Smooth muscle cell (in vitro differentiated cells): ENCODE measurements at regions not wholly inside any gene's neighbourhood (a gene's known extent, or its start where the extent isn't known, plus 50 kb on each side); places are given as distances from the start of the nearest gene placed in this dataset.

Source experiments
- DNase-seq: peaks from one replicate; lab custom pipeline; 2025; ENCODE audit not compliant: unreplicated experiment; lab: John Stamatoyannopoulos, UW
- H2AFZ ChIP-seq: fragments of 200-600 bp; sonication (generic); 2 replicates; pipeline ENCODE4 v1.6.0; 2016; ENCODE audit warnings: antibody characterized with exemption, low read depth, mild to moderate bottlenecking
- H3F3A ChIP-seq: fragments of 200-600 bp; sonication (generic); 2 replicates; pipeline ENCODE4 v1.6.0; 2017; ENCODE audit warnings: antibody characterized with exemption, low read depth
- H3K27ac ChIP-seq: fragments of 200-600 bp; sonication (generic); 2 replicates; pipeline ENCODE4 v1.5.1; 2016; ENCODE audit warnings: low read depth, mild to moderate bottlenecking
- H3K27me3 ChIP-seq: fragments of 200-600 bp; sonication (generic); 2 replicates; pipeline ENCODE4 v1.6.1; 2016; ENCODE audit warnings: low read depth, mild to moderate bottlenecking
- H3K36me3 ChIP-seq: fragments of 200-600 bp; sonication (generic); 2 replicates; pipeline ENCODE4 v1.5.1; 2016; ENCODE audit warnings: low read depth
- H3K4me1 ChIP-seq: fragments of 200-600 bp; sonication (generic); 2 replicates; pipeline ENCODE4 v1.5.1; 2016; ENCODE audit warnings: low read depth
- H3K4me2 ChIP-seq: fragments of 200-600 bp; sonication (generic); 2 replicates; pipeline ENCODE4 v1.6.0; 2016; ENCODE audit warnings: mild to moderate bottlenecking
- H3K4me3 ChIP-seq: fragments of 200-600 bp; sonication (generic); 2 replicates; pipeline ENCODE4 v1.5.1; 2016; ENCODE audit warnings: mild to moderate bottlenecking
- H3K79me2 ChIP-seq: fragments of 200-600 bp; sonication (generic); 2 replicates; pipeline ENCODE4 v1.6.0; 2016; ENCODE audit warnings: low read depth, mild to moderate bottlenecking
- H3K9ac ChIP-seq: fragments of 200-600 bp; sonication (generic); 2 replicates; pipeline ENCODE4 v1.6.0; 2016; ENCODE audit warnings: low read depth
- H3K9me3 ChIP-seq: fragments of 200-600 bp; sonication (generic); replicated peaks from 2 replicates; pipeline ENCODE4 v1.5.1; 2016; ENCODE audit warnings: low read depth
- H4K20me1 ChIP-seq: fragments of 200-600 bp; sonication (generic); 2 replicates; pipeline ENCODE4 v1.6.0; 2016; ENCODE audit warnings: low read depth
- WGBS: methylation state at CpG from one replicate; pipeline ENCODE4 v1.1.7; 2016; ENCODE audit warnings: low lambda C conversion rate; 5-methylcytosine and 5-hydroxymethylcytosine counted together
- TF ChIP-seq, protein P1 (sequence below): fragments of 200-600 bp; sonication (generic); IDR thresholded peaks from 2 replicates; pipeline ENCODE4 v1.5.1; 2017; ENCODE audit warnings: borderline replicate concordance, mild to moderate bottlenecking, antibody characterized with exemption; ENCODE audit not compliant: insufficient read depth, poor library complexity, severe bottlenecking

DNA sequence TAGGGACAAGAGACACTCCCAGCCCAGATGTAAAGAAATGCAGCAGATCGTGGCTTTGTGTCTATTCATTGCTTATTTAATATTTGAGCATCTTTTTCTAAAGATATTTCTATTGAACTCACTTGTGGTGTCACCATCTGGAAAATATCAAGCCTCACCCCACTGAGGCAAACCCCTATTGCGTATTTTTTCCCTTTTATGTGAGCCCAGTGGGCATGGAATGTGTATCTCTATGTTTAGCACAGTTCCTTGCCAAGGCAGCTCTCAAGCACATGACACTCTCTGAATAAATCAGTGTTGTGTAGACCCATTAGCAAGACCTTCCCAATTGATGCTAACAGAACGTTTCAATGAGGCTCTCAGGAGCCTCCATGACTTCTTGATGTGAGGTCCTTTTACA lies 81.6 kb downstream of the TMEM174 start:
- no peak overlapping the region for H3K4me2 ChIP-seq
- no peak overlapping the region for H2AFZ ChIP-seq
- TF ChIP-seq, protein P1, sequence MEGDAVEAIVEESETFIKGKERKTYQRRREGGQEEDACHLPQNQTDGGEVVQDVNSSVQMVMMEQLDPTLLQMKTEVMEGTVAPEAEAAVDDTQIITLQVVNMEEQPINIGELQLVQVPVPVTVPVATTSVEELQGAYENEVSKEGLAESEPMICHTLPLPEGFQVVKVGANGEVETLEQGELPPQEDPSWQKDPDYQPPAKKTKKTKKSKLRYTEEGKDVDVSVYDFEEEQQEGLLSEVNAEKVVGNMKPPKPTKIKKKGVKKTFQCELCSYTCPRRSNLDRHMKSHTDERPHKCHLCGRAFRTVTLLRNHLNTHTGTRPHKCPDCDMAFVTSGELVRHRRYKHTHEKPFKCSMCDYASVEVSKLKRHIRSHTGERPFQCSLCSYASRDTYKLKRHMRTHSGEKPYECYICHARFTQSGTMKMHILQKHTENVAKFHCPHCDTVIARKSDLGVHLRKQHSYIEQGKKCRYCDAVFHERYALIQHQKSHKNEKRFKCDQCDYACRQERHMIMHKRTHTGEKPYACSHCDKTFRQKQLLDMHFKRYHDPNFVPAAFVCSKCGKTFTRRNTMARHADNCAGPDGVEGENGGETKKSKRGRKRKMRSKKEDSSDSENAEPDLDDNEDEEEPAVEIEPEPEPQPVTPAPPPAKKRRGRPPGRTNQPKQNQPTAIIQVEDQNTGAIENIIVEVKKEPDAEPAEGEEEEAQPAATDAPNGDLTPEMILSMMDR = no peak
- peaks cover 7% of the 10 kb centered on the region for H3K27me3 ChIP-seq
- H4K20me1 ChIP-seq = no peaks in the 10 kb centered on the region
- H3F3A ChIP-seq = no peaks in the 10 kb centered on the region
- no peaks in the 10 kb centered on the region for H3K9me3 ChIP-seq
- H3K27ac ChIP-seq = no peak overlapping the region
- no peak for DNase-seq
- H3K4me1 ChIP-seq = no peaks in the 10 kb centered on the region
- no peak overlapping the region for H3K4me3 ChIP-seq
- no peak overlapping the region for H3K9ac ChIP-seq
- H3K79me2 ChIP-seq = no peaks in the 10 kb centered on the region
- WGBS = 77% methylated on average over 3 of the region's 3 CpGs
- no peaks in the 10 kb centered on the region for H3K36me3 ChIP-seq

DNA sequence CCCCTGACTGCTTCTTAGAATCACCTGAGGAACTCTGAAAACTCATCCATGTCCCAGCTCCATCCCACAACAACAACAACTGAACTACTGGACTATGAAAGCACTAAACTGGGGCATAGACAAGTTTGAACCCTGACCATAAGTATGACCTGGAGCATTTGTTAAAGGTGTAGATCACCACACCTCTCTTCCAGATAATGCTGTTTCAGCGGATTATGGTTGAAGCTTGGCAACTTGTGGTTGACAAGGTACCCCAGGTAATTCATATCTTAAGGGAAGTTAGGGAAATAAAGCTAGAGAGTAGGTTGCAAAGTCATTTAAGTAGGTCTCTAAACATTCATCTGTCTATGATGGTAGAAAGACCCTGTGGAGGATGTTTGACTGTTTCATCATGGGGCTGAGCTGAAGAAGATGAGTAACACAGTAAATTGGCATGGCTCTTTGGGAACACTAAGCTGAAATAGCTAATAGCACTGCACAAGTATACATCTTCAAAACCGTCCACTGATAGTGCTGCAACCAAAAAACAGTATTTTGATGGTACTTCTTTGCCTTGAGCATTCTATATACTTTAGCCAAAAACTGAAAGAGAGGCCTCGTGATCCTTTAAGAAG lies 80.2 kb downstream of the TMEM174 start:
- Histone ChIP-seq H3K4me2 (no peak overlapping the region), H3K4me3 (no peak overlapping the region), H2AFZ (no peak overlapping the region), H3K4me1 (no peaks in the 10 kb centered on the region), H3F3A (no peaks in the 10 kb centered on the region), H3K27ac (no peak overlapping the region), H4K20me1 (no peaks in the 10 kb centered on the region), H3K9me3 (no peaks in the 10 kb centered on the region), H3K27me3 (peaks cover 7% of the 10 kb centered on the region), H3K79me2 (no peaks in the 10 kb centered on the region), H3K9ac (no peak overlapping the region), H3K36me3 (no peaks in the 10 kb centered on the region)
- WGBS = 93% methylated on average over 3 of the region's 3 CpGs
- no peak for DNase-seq
- TF ChIP-seq, protein P1 = no peak

DNA sequence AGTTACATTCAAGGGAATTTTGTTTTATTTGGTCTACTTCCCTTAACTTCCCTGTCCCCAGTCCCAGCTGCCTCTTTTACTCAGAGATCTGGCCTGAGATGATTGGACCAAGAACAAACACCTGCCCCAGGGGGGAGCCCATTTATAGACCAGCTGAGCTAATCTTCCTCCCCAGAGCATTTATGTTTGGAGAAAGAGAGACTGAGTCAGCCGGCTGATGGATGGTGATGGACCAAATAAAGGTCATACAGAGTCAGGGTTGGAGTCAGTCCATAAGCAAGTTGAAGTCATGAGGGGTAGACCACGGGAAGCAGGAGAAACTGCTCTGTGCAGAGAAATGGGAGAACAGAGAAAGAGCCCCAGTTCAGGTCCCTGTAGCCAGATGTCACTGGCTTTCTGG lies 77.7 kb downstream of the TMEM174 start:
- Histone ChIP-seq H3K4me2 (no peak overlapping the region), H3K9me3 (no peaks in the 10 kb centered on the region), H3K4me1 (peaks cover 4% of the 10 kb centered on the region), H3K27me3 (peaks cover 7% of the 10 kb centered on the region), H3K36me3 (no peaks in the 10 kb centered on the region), H3F3A (no peaks in the 10 kb centered on the region), H4K20me1 (no peaks in the 10 kb centered on the region), H2AFZ (no peak overlapping the region), H3K79me2 (no peaks in the 10 kb centered on the region), H3K4me3 (no peak overlapping the region), H3K9ac (no peak overlapping the region), H3K27ac (no peak overlapping the region)
- TF ChIP-seq, protein P1 = no peak
- WGBS = 84% methylated on average over 2 of the region's 2 CpGs
- DNase-seq = no peak

DNA sequence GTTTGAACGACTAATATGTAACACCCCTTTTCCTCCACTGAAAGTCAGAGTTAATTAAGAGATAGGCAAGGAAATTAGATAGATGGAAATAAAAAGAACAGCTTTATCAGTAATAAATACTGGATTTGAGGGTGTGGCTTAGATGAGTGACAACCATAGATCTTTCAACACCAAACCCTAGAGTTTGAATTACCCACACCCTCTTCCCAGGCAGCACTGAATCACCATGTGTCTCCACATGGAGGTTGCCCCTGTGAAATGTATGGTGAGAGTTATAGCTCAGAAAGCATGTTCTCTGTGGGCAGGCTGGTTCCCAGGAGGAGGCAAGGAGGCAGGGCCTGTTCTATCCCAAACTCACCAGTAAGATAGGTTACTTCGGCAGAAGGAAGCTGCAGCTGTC lies 69.7 kb downstream of the TMEM174 start:
- no peak overlapping the region for H2AFZ ChIP-seq
- no peak overlapping the region for H3K27ac ChIP-seq
- H3K9me3 ChIP-seq = no peaks in the 10 kb centered on the region
- 95% methylated on average over 2 of the region's 2 CpGs for WGBS
- no peaks in the 10 kb centered on the region for H3K79me2 ChIP-seq
- H3F3A ChIP-seq = no peaks in the 10 kb centered on the region
- peaks cover 34% of the 10 kb centered on the region for H3K27me3 ChIP-seq
- no peak for DNase-seq
- H3K4me3 ChIP-seq = no peak overlapping the region
- no peak overlapping the region for H3K9ac ChIP-seq
- no peaks in the 10 kb centered on the region for H3K36me3 ChIP-seq
- H3K4me1 ChIP-seq = peaks cover 11% of the 10 kb centered on the region
- H3K4me2 ChIP-seq = no peak overlapping the region
- TF ChIP-seq, protein P1 = no peak
- H4K20me1 ChIP-seq = no peaks in the 10 kb centered on the region
